ENCODE measurements at regions not wholly inside any gene's neighbourhood (a gene's known extent, or its start where the extent isn't known, plus 50 kb on each side); places are given as distances from the start of the nearest gene placed in this dataset.

- Histone ChIP-seq H2AFZ (ENCODE audit: low read length) (no peak overlapping the region), H2BK5ac (ENCODE audit: low read depth, low read length) (no peak overlapping the region), H3K23me2 (ENCODE audit: low read depth, low read length) (no peaks in the 10 kb centered on the region), H2BK15ac (ENCODE audit: low read length) (no peak overlapping the region), H2BK120ac (replicated peaks; ENCODE audit: low read depth, low read length) (no peak overlapping the region), H3K9ac (replicated peaks in 1 of 4; ENCODE audit: extremely low read depth in 1 of 4, low read depth in 3 of 4, low read length in 3 of 4) (no peak overlapping the region), H3K79me2 (ENCODE audit: control insufficient read depth in 1 of 2, insufficient read depth in 2 of 2, low read length in 2 of 2) (no peaks in the 10 kb centered on the region), H4K20me1 (replicated peaks in 1 of 2; ENCODE audit: control insufficient read depth in 1 of 2, insufficient read depth in 2 of 2, low read length in 2 of 2) (no peaks in the 10 kb centered on the region), H4K91ac (replicated peaks; ENCODE audit: insufficient read length, low read length) (no peak overlapping the region), H3K56ac (replicated peaks; ENCODE audit: insufficient read length, low read depth, low read length) (no peak overlapping the region), H3K4me2 (ENCODE audit: insufficient read depth in 1 of 2, low read depth in 2 of 2, low read length in 2 of 2) (no peak overlapping the region), H3K4me1 (replicated peaks in 1 of 4; ENCODE audit: control insufficient read depth in 3 of 4, insufficient read depth in 4 of 4, low read length in 3 of 4) (peaks cover 0 to 6% (median 4%) of the 10 kb centered on the region in 4 experiments; a peak in 3 of 7 replicates), H3K36me3 (ENCODE audit: control insufficient read depth in 2 of 4, insufficient read depth in 4 of 4, low read length in 3 of 4) (no peaks in the 10 kb centered on the region), H3K9me3 (ENCODE audit: insufficient read depth in 2 of 2, low read depth in 1 of 2, low read length in 1 of 2) (no peaks in the 10 kb centered on the region), H3K14ac (ENCODE audit: insufficient read length) (no peak overlapping the region), H3K18ac (ENCODE audit: extremely low read depth, low read length) (no peak overlapping the region), H2AK5ac (ENCODE audit: low read depth, low read length) (no peak overlapping the region), H3K4me3 (ENCODE audit: extremely low read depth in 1 of 4, insufficient read depth in 2 of 4, low read depth in 3 of 4, low read length in 4 of 4) (no peak overlapping the region), H3K79me1 (ENCODE audit: low read depth, low read length) (no peaks in the 10 kb centered on the region; the same call in 1 of the 2 replicates), H4K5ac (ENCODE audit: insufficient read length, low read depth, low read length) (no peak overlapping the region), H3K4ac (replicated peaks; ENCODE audit: insufficient read length, low read depth, low read length) (no peak overlapping the region), H2BK20ac (ENCODE audit: low read length) (no peak overlapping the region), H3K27ac (ENCODE audit: low read depth, low read length) (no peak overlapping the region), H4K8ac (ENCODE audit: extremely low read depth, insufficient read depth, low read length) (no peak overlapping the region), H3K27me3 (replicated peaks in 1 of 4; ENCODE audit: control insufficient read depth in 3 of 4, extremely low read depth in 1 of 4, insufficient read depth in 3 of 4, low read length in 3 of 4) (no peaks in the 10 kb centered on the region), H2BK12ac (ENCODE audit: low read depth, low read length) (no peak overlapping the region), H3K23ac (ENCODE audit: insufficient read length) (no peak overlapping the region)
- ChIA-PET POLR2A (ENCODE audit: partially characterized antibody) (no interaction called here), CTCF (ENCODE audit: partially characterized antibody) (interaction anchor here (0.5 to 1.8 kb wide), 4 partner anchors 18 to 250 kb away, joined by 3 to 6 read pairs (median 3); no protein-coding TSS in a partner anchor)
- no peak for FAIRE-seq
- WGBS, 2 experiments (ENCODE audit: extremely low coverage in 1 of 2, insufficient coverage in 1 of 2, insufficient read length in 1 of 2, insufficient replicate concordance in 2 of 2, low coverage in 1 of 2, low lambda C conversion rate in 2 of 2, missing lambda C conversion rate in 1 of 2) = 85% methylated on average over 7 of the region's 7 CpGs; no CpG with 5 or more reads in 1 of the 2 experiments
- DNase-seq (ENCODE audit: low read depth in 1 of 2, low spot score in 2 of 2) = peak in 1 of 2 experiments; percentile 32
- TF ChIP-seq SUZ12 (IDR thresholded peaks at IDR 0.05; ENCODE audit: low read length) = no peak
- TF ChIP-seq CBX5 (IDR thresholded peaks at IDR 0.05; ENCODE audit: low read depth, low read length) = no peak
- TF ChIP-seq CREB1 (IDR thresholded peaks at IDR 0.05) = no peak
- no peak for TF ChIP-seq NANOG (IDR thresholded peaks at IDR 0.05; ENCODE audit: insufficient read depth, low read depth, low read length, poor library complexity, severe bottlenecking)
- TF ChIP-seq BRCA1 (IDR thresholded peaks at IDR 0.05; ENCODE audit: low read depth, low read length) = no peak
- no peak for TF ChIP-seq BACH1 (IDR thresholded peaks at IDR 0.05; ENCODE audit: low read length)
Observed at GRCh38 chr15:68503213-68503612, 71.2 kb upstream of the ITGA11 start.
